Endothelial cell of umbilical vein (primary cell): ENCODE measurements at regions not wholly inside any gene's neighbourhood (a gene's known extent, or its start where the extent isn't known, plus 50 kb on each side); places are given as distances from the start of the nearest gene placed in this dataset.

ENCODE experiments used
- BruUV-seq: library from RNA; stranded (reverse); fragments of 400-500 nt; replicated peaks from 2 replicates; lab custom pipeline; 2021; lab: Mats Ljungman, UMichigan
- CTCF ChIA-PET: fragments of 300-600, 350-600 bp; sonication (Branson Sonifier 250); formaldehyde crosslinking; loops from one replicate; lab custom pipeline; 2021; ENCODE audit warnings: antibody characterized with exemption, inconsistent platforms; lab: Charles Lee
- POLR2A ChIA-PET: fragments of 300-600, 350-600 bp; sonication (Branson Sonifier 250); formaldehyde crosslinking; loops from one replicate; lab custom pipeline; 2021; ENCODE audit warnings: antibody characterized with exemption, inconsistent platforms; lab: Charles Lee
- DNase-seq: peaks from one replicate; pipeline ENCODE4 v3.0.0-alpha.2; 2011; ENCODE audit warnings: low read depth, low spot score
- FAIRE-seq: peaks from 2 replicates; lab custom pipeline; 2011; peaks lifted over from hg19 to GRCh38; lab: Jason Lieb, UNC
- H2AFZ ChIP-seq: 2 replicates; pipeline ENCODE4 v1.6.0; 2012; ENCODE audit warnings: low read depth, low read length, control low read depth, inconsistent platforms
- H3K27ac ChIP-seq: 2 replicates; pipeline ENCODE4 v1.5.1; 2011; ENCODE audit warnings: low read depth, mild to moderate bottlenecking, control low read depth, low read length, moderate library complexity; ENCODE audit not compliant: insufficient read depth
- H3K27me3 ChIP-seq, 2 experiments: 2 replicates each; pipeline versions ENCODE4 v1.6.0 to v1.6.1; 2011; ENCODE audit warnings: low read length in 2 of 2, mixed read lengths in 1 of 2; ENCODE audit not compliant: control insufficient read depth in 2 of 2, insufficient read depth in 2 of 2
- H3K36me3 ChIP-seq, 2 experiments: 2 replicates in 1 of 2; 3 replicates in 1 of 2; pipeline ENCODE4 v1.5.1; 2011; ENCODE audit warnings: low read length in 2 of 2, mild to moderate bottlenecking in 1 of 2, moderate library complexity in 1 of 2; ENCODE audit not compliant: control insufficient read depth in 2 of 2, insufficient read depth in 2 of 2; ENCODE audit errors: extremely low read depth in 1 of 2
- H3K4me1 ChIP-seq: 3 replicates; pipeline ENCODE4 v1.5.1; 2011; ENCODE audit warnings: mild to moderate bottlenecking, low read length; ENCODE audit not compliant: control insufficient read depth, insufficient read depth; ENCODE audit errors: extremely low read depth
- H3K4me2 ChIP-seq: 2 replicates; pipeline ENCODE4 v1.6.1; 2011; ENCODE audit warnings: low read length, control low read depth, mixed read lengths; ENCODE audit not compliant: insufficient read depth
- H3K4me3 ChIP-seq, 3 experiments: fragments of 200-600 bp in 1 of 3; sonication (generic), shearing (Covaris generic) in 1 of 3; replicated peaks in 1 of 3; 2 replicates each; pipeline ENCODE4 v1.5.1; 2011 to 2016; ENCODE audit warnings: control low read depth in 3 of 3, low read length in 3 of 3, mild to moderate bottlenecking in 2 of 3, inconsistent platforms in 1 of 3, low read depth in 1 of 3, moderate library complexity in 1 of 3; ENCODE audit not compliant: insufficient read depth in 1 of 3
- H3K79me2 ChIP-seq: 2 replicates; pipeline ENCODE4 v1.6.0; 2012; ENCODE audit warnings: low read length, inconsistent platforms; ENCODE audit not compliant: control insufficient read depth, insufficient read depth
- H3K9ac ChIP-seq: replicated peaks from 2 replicates; pipeline ENCODE3; 2011; ENCODE audit warnings: low read length, control low read depth; ENCODE audit not compliant: insufficient read depth; ENCODE audit errors: extremely low read depth
- H3K9me1 ChIP-seq: replicated peaks from 3 replicates; pipeline ENCODE4 v1.6.0; 2011; ENCODE audit warnings: mild to moderate bottlenecking, low read length; ENCODE audit not compliant: control insufficient read depth, insufficient read depth; ENCODE audit errors: extremely low read depth
- H3K9me3 ChIP-seq: replicated peaks from 2 replicates; pipeline ENCODE4 v1.5.1; 2012; ENCODE audit warnings: low read length, inconsistent platforms; ENCODE audit not compliant: control insufficient read depth, insufficient read depth
- H4K20me1 ChIP-seq: replicated peaks from 2 replicates; pipeline ENCODE3; 2011; ENCODE audit warnings: mild to moderate bottlenecking, low read length; ENCODE audit not compliant: control insufficient read depth, insufficient read depth; ENCODE audit errors: extremely low read depth
- EZH2 ChIP-seq: IDR thresholded peaks from 2 replicates; pipeline ENCODE4 v1.6.1; 2012; ENCODE audit warnings: borderline replicate concordance, low read depth, mild to moderate bottlenecking, moderate library complexity, low read length, inconsistent platforms; ENCODE audit not compliant: severe bottlenecking
- FOS ChIP-seq: IDR thresholded peaks from 2 replicates; pipeline ENCODE4 v1.6.1; 2011; ENCODE audit warnings: mild to moderate bottlenecking, low read length, moderate library complexity, borderline replicate concordance; ENCODE audit not compliant: insufficient read depth
- GATA2 ChIP-seq: IDR thresholded peaks from 2 replicates; pipeline ENCODE4 v1.7.0; 2011; ENCODE audit warnings: low read depth, mild to moderate bottlenecking, moderate library complexity, mixed read lengths, low read length; ENCODE audit not compliant: insufficient read length, insufficient read depth
- JUN ChIP-seq: IDR thresholded peaks from 2 replicates; pipeline ENCODE4 v1.6.1; 2011; ENCODE audit warnings: borderline replicate concordance, low read depth; ENCODE audit not compliant: insufficient read length, insufficient read depth
- MYC ChIP-seq: IDR thresholded peaks from one replicate; pipeline ENCODE4 v1.6.1; 2011; ENCODE audit warnings: mild to moderate bottlenecking, low read depth, low read length
- POLR2A ChIP-seq: IDR thresholded peaks from 2 replicates; pipeline ENCODE4 v1.6.1; 2012; ENCODE audit warnings: low read depth, mild to moderate bottlenecking, control low read depth, low read length
- POLR2AphosphoS5 ChIP-seq: IDR thresholded peaks from 2 replicates; pipeline ENCODE4 v1.6.1; 2012; ENCODE audit warnings: low read depth, mild to moderate bottlenecking, control low read depth, low read length, moderate library complexity; ENCODE audit not compliant: insufficient read depth
- dilution Hi-C: fragments of 300-500 bp; cut with MboI; formaldehyde crosslinking; loops from one replicate; pipeline ENCODE4 v1.15.0; 2019; ENCODE audit warnings: low sequenced_read_pairs; ENCODE audit not compliant: extremely low pct_ligation_motif_present
- intact Hi-C: fragments of 100-400 bp; cut with micrococcal nuclease; formaldehyde crosslinking; loops from one replicate; pipeline ENCODE4 v1.10.0; 2022
- TF ChIP-seq, protein P1 (sequence below), 2 donors: IDR thresholded peaks; 1 replicate in 1 of 2; 2 replicates in 1 of 2; pipeline ENCODE4 v1.5.1; 2011; ENCODE audit warnings: low read length in 2 of 2, mild to moderate bottlenecking in 2 of 2, moderate library complexity in 2 of 2, control low read depth in 1 of 2, inconsistent platforms in 1 of 2, low read depth in 1 of 2; ENCODE audit not compliant: insufficient read depth in 1 of 2; ENCODE audit errors: extremely low read depth in 1 of 2
- TF ChIP-seq, protein P2 (sequence below): IDR thresholded peaks from 2 replicates; pipeline ENCODE4 v1.6.1; 2011; ENCODE audit not compliant: insufficient read depth, insufficient read length

DNA sequence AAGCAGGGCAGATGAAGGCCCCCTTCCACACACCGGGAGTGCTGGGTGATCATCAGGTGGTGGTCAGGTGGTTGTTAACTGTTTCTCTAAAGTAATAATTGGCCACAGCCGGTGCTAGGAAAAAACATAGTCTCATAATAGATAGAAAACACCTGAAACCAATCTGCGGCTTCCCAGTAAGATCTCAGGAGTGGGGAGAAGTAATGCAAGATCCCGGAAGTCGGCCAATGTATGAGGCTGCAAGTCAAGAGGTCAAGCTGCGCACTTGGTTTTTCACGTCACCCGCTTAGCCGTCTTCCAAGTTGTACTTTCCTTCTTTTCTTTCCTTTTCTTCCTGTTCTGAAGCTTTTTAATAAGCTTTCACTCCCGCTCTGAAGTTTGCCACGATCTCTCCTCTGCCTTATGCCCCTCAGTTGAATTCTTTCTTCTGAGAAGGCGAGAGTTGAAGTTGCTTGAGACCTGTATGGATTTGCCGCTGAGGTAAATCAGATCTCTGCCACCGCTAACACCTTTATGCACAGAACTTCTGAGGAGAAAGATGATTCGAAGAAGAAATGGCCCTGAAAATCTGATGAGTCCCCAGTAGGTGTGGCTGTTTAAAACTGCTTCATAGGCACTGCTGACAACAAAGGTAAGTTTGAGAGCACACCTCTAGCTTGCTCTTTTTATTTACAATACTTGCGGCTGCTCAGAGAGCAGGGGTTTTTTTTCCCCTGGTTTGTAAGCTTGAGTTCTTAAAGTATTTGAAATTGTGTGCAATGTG is 406.6 kb downstream of the FAM170A start:
- no peaks in the 10 kb centered on the region for H3K9me1 ChIP-seq
- FAIRE-seq (no peak), DNase-seq (no peak)
- no TSS peak for BruUV-seq
- CTCF ChIA-PET = no interaction called here
- no peak overlapping the region for H3K9ac ChIP-seq
- H3K4me1 ChIP-seq = no peaks in the 10 kb centered on the region
- no peak overlapping the region for H3K4me2 ChIP-seq
- dilution Hi-C loops = no loop called here
- H3K79me2 ChIP-seq = no peaks in the 10 kb centered on the region
- H3K27me3 ChIP-seq = no peaks in the 10 kb centered on the region
- intact Hi-C loops = no loop called here
- no peak overlapping the region for H3K4me3 ChIP-seq
- H3K36me3 ChIP-seq = no peaks in the 10 kb centered on the region
- H3K27ac ChIP-seq = no peak overlapping the region
- H4K20me1 ChIP-seq = no peaks in the 10 kb centered on the region
- no peaks in the 10 kb centered on the region for H3K9me3 ChIP-seq
- POLR2A ChIA-PET = no interaction called here
- H2AFZ ChIP-seq = no peak overlapping the region
- TF ChIP-seq, protein P1, sequence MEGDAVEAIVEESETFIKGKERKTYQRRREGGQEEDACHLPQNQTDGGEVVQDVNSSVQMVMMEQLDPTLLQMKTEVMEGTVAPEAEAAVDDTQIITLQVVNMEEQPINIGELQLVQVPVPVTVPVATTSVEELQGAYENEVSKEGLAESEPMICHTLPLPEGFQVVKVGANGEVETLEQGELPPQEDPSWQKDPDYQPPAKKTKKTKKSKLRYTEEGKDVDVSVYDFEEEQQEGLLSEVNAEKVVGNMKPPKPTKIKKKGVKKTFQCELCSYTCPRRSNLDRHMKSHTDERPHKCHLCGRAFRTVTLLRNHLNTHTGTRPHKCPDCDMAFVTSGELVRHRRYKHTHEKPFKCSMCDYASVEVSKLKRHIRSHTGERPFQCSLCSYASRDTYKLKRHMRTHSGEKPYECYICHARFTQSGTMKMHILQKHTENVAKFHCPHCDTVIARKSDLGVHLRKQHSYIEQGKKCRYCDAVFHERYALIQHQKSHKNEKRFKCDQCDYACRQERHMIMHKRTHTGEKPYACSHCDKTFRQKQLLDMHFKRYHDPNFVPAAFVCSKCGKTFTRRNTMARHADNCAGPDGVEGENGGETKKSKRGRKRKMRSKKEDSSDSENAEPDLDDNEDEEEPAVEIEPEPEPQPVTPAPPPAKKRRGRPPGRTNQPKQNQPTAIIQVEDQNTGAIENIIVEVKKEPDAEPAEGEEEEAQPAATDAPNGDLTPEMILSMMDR (IDR thresholded peaks at IDR 0.05; ENCODE audit: extremely low read depth in 1 of 2, insufficient read depth in 1 of 2, low read depth in 1 of 2, low read length in 2 of 2) = no peak
- no peak for TF ChIP-seq GATA2
- TF ChIP-seq JUN = no peak
- no peak for TF ChIP-seq EZH2
- no peak for TF ChIP-seq POLR2AphosphoS5
- no peak for TF ChIP-seq POLR2A
- TF ChIP-seq MYC = no peak
- TF ChIP-seq FOS = no peak
- TF ChIP-seq, protein P2, sequence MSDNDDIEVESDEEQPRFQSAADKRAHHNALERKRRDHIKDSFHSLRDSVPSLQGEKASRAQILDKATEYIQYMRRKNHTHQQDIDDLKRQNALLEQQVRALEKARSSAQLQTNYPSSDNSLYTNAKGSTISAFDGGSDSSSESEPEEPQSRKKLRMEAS = no peak
